Tibial artery (tissue), 4 donors: ENCODE measurements at regions not wholly inside any gene's neighbourhood (a gene's known extent, or its start where the extent isn't known, plus 50 kb on each side); places are given as distances from the start of the nearest gene placed in this dataset.

Experiments used
- DNase-seq, 2 donors: peaks; one replicate each; pipeline ENCODE4 v3.0.0-alpha.2; 2019
- H3K27ac ChIP-seq, 2 donors: fragments of 200-600 bp; sonication (generic) in 1 of 2; 1 replicate in 1 of 2; 2 replicates in 1 of 2; pipeline ENCODE4 v1.5.1; 2018 to 2019; ENCODE audit warnings: mild to moderate bottlenecking in 1 of 2
- H3K27me3 ChIP-seq, 2 donors: fragments of 200-600 bp; sonication (generic) in 1 of 2; one replicate each; pipeline versions ENCODE4 v1.5.1 to v1.6.0; 2016 to 2019
- H3K36me3 ChIP-seq, 3 donors: fragments of 200-600 bp; sonication (generic) in 2 of 3; one replicate each; pipeline ENCODE4 v1.5.1; 2016 to 2019; ENCODE audit warnings: mild to moderate bottlenecking in 2 of 3
- H3K4me1 ChIP-seq, 4 donors: fragments of 200-600 bp; sonication (generic) in 2 of 4; 1 replicate in 3 of 4; 2 replicates in 1 of 4; pipeline ENCODE4 v1.5.1; 2016 to 2019
- H3K4me3 ChIP-seq, 2 donors: fragments of 200-600 bp; sonication (generic) in 1 of 2; 1 replicate in 1 of 2; 2 replicates in 1 of 2; pipeline ENCODE4 v1.5.1; 2018 to 2019; ENCODE audit warnings: mild to moderate bottlenecking in 2 of 2
- H3K9me3 ChIP-seq, 3 donors: fragments of 200-600 bp; sonication (generic) in 1 of 3; one replicate each; pipeline ENCODE4 v1.5.1; 2016 to 2019
- intact Hi-C: fragments of 100-400 bp; cut with DNase I; formaldehyde crosslinking; loops from one replicate; pipeline ENCODE4 v1.15.0; 2023; ENCODE audit warnings: low total_unique reads
- TF ChIP-seq, protein P1 (sequence below), 2 experiments: fragments of 200-600 bp in 1 of 2; fragments of 450-650 bp in 1 of 2; IDR thresholded peaks; one replicate each; pipeline ENCODE4 v1.5.1; 2017 to 2019; ENCODE audit warnings: antibody characterized with exemption in 2 of 2, mild to moderate bottlenecking in 1 of 2, moderate library complexity in 1 of 2

DNA sequence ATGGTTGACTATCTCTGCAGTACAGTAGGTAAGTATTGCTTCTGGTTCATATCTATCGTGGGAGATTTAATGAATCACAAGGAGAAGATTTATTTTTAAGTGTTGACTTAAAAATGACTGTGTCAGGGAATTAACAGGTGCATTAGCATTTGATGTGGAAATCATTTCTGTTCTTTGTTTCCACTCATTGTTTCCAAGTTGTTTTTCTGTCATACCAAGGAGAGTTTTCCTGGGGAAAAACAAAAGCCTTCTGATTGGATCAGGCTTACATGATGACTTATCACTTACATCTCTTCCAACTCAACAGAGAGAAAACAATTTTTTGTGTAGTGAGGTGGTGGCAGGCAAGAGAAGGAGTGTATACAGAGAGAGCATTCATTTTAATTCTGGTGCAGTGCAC is 686.4 kb downstream of the HTR1B start:
- Histone ChIP-seq H3K9me3 (no peaks in the 10 kb centered on the region), H3K27ac (no peak overlapping the region), H3K4me3 (no peak overlapping the region), H3K4me1 (peaks cover 0 to 11% (median 2%) of the 10 kb centered on the region in 4 donors), H3K27me3 (no peaks in the 10 kb centered on the region), H3K36me3 (no peaks in the 10 kb centered on the region)
- TF ChIP-seq, protein P1, sequence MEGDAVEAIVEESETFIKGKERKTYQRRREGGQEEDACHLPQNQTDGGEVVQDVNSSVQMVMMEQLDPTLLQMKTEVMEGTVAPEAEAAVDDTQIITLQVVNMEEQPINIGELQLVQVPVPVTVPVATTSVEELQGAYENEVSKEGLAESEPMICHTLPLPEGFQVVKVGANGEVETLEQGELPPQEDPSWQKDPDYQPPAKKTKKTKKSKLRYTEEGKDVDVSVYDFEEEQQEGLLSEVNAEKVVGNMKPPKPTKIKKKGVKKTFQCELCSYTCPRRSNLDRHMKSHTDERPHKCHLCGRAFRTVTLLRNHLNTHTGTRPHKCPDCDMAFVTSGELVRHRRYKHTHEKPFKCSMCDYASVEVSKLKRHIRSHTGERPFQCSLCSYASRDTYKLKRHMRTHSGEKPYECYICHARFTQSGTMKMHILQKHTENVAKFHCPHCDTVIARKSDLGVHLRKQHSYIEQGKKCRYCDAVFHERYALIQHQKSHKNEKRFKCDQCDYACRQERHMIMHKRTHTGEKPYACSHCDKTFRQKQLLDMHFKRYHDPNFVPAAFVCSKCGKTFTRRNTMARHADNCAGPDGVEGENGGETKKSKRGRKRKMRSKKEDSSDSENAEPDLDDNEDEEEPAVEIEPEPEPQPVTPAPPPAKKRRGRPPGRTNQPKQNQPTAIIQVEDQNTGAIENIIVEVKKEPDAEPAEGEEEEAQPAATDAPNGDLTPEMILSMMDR (IDR thresholded peaks at IDR 0.05) = no peak
- no peak for DNase-seq
- intact Hi-C loops = no loop called here

DNA sequence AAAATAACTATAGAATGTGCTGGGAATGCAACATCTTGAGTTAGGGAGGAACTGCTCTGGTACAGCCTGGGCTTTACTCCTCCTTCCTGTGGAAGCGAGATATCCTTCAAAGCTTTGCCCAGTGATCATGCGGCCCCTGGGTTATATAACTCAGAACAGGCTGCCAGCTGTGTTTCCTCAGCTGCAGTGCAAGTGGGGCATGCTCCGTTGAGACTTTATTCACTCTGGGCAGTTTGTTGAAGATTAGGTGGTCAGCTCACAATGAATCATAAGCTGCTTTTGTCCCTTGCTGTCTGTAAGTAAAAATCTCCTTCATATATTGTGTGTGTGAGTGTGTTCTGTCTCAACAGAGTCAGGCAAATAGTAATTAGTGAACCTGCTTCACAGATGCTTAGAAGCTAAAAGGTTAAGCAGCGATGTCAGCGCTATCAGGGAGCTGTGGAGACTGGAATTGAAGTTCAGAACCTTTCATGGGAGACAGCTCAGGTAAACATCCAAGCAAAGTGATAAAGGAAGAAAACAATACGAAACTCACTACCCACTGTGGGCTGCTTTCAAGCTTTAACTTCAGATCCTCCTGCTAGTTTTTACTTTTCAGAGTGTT is 688.4 kb downstream of the HTR1B start:
- intact Hi-C loops = no loop called here
- Histone ChIP-seq H3K36me3 (no peaks in the 10 kb centered on the region), H3K27me3 (no peaks in the 10 kb centered on the region), H3K4me3 (no peak overlapping the region), H3K4me1 (peaks cover 0 to 11% (median 2%) of the 10 kb centered on the region in 4 donors), H3K9me3 (no peaks in the 10 kb centered on the region), H3K27ac (no peak overlapping the region)
- no peak for DNase-seq
- TF ChIP-seq, protein P1 (IDR thresholded peaks at IDR 0.05) = no peak

DNA sequence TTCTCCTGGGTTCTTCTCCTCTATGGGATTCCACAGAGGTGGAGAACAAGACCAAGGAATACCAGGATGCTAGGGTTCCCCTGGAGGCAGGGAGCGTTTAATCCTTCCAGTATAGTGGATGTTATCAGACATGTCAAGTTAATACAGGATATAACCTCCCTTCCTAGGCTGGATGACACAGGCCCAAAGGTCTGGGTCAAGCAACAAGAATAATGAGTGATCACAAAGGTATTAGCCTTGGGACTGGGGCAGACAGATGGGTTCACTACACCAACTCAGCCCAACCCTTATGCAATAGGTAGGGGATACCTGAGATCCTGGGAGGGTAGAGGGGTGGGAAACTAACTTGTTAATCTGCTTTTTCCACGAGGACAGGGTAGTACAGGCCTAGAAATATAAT is 690.3 kb downstream of the HTR1B start:
- intact Hi-C loops = no loop called here
- H3K27me3 ChIP-seq = no peaks in the 10 kb centered on the region
- TF ChIP-seq, protein P1 (IDR thresholded peaks at IDR 0.05) = no peak
- no peaks in the 10 kb centered on the region for H3K36me3 ChIP-seq
- no peak overlapping the region for H3K4me3 ChIP-seq
- no peaks in the 10 kb centered on the region for H3K9me3 ChIP-seq
- H3K4me1 ChIP-seq = peaks cover 0 to 4% (median 0%) of the 10 kb centered on the region in 4 donors
- DNase-seq = no peak
- H3K27ac ChIP-seq = no peak overlapping the region

DNA sequence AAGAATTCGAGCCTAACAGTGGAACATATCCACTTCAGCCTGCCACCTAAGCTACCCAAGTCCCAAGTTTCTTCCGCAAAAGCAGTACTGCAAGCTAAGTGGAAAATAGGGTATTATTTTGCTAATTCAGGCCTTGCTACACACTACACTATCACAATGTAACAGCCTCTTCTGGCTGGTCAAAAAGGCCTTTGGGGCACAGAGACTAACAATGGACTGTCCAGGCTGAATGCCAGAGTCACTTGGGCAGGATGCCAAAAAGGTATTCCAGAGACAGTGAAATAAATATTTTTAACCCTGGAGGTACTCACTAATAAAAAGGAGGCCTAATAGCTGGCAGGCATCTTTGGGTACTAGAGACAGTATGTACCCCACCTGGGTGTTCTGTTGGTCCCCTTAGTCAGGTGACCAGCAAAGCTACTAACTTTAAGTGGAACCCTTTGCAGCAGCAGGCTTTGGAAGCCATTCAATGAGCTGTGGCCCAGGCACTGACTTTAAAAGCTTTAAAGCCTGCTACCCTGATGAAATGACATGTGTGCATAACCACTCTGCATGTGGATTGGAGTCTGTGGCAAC is 692.1 kb downstream of the HTR1B start:
- Histone ChIP-seq H3K9me3 (no peaks in the 10 kb centered on the region), H3K4me1 (no peaks in the 10 kb centered on the region), H3K27me3 (no peaks in the 10 kb centered on the region), H3K4me3 (no peak overlapping the region), H3K36me3 (no peaks in the 10 kb centered on the region), H3K27ac (no peak overlapping the region)
- TF ChIP-seq, protein P1 (IDR thresholded peaks at IDR 0.05) = no peak
- no peak for DNase-seq
- intact Hi-C loops = no loop called here

DNA sequence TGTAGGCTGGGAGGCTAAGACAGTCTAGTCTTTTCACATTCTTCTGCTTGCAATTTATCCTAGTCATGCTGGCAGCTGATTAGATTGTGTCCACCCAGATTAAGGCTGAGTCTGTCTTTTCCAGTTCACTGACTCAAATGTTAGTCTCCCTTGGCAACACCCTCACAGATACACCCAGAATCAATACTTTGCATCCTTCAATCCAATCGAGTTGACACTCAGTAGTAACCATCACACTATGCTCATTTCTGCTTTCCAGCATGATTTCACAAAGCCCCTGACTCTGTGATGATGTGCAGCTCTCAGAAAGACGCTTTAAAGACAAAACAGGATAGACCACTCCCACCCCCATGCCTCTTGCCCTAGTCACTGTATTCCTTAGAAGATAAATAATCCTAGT is 693.0 kb downstream of the HTR1B start:
- no peaks in the 10 kb centered on the region for H3K36me3 ChIP-seq
- H3K4me3 ChIP-seq = no peak overlapping the region
- intact Hi-C loops = no loop called here
- H3K27ac ChIP-seq = no peak overlapping the region
- H3K9me3 ChIP-seq = no peaks in the 10 kb centered on the region
- no peaks in the 10 kb centered on the region for H3K4me1 ChIP-seq
- no peak for DNase-seq
- TF ChIP-seq, protein P1 (IDR thresholded peaks at IDR 0.05) = no peak
- no peaks in the 10 kb centered on the region for H3K27me3 ChIP-seq
